ENCODE measurements at regions not wholly inside any gene's neighbourhood (a gene's known extent, or its start where the extent isn't known, plus 50 kb on each side); places are given as distances from the start of the nearest gene placed in this dataset.

DNA sequence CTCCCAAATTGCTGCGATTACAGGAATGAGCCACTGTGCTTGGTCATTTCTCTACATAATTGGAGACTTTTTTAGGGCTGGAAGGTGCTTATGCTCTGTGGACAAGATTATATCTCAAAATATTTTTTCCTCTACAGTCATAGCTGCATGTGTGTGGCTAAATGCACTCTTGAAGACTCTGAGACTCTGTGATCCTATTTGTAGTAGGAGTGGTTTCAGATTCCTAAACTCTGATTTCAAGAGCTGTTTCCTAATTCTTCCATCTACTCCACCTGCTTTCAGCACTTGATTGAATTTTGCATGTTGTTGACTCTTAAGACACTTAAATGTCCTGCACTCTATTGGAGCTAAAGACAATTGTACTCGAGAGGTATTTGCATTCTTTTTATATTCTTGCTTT lies 78.0 kb downstream of the KLF5 start:
- no peak for DNase-seq
- intact Hi-C loops (cut with micrococcal nuclease) = no loop called here
- Mint-ChIP-seq H3K27me3 (peaks cover 3% of the 10 kb centered on the region), H3K4me1 (ENCODE audit: low read depth) (no peaks in the 10 kb centered on the region), H3K4me3 (no peak overlapping the region), H3K36me3 (ENCODE audit: low read depth) (no peaks in the 10 kb centered on the region), H3K27ac (no peak overlapping the region), H3K9me3 (peaks cover 3% of the 10 kb centered on the region)
- TF ChIP-seq, protein P1, sequence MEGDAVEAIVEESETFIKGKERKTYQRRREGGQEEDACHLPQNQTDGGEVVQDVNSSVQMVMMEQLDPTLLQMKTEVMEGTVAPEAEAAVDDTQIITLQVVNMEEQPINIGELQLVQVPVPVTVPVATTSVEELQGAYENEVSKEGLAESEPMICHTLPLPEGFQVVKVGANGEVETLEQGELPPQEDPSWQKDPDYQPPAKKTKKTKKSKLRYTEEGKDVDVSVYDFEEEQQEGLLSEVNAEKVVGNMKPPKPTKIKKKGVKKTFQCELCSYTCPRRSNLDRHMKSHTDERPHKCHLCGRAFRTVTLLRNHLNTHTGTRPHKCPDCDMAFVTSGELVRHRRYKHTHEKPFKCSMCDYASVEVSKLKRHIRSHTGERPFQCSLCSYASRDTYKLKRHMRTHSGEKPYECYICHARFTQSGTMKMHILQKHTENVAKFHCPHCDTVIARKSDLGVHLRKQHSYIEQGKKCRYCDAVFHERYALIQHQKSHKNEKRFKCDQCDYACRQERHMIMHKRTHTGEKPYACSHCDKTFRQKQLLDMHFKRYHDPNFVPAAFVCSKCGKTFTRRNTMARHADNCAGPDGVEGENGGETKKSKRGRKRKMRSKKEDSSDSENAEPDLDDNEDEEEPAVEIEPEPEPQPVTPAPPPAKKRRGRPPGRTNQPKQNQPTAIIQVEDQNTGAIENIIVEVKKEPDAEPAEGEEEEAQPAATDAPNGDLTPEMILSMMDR (IDR thresholded peaks at IDR 0.05) = no peak
- ChIA-PET POLR2A (no interaction called here), CTCF (no interaction called here)
- ATAC-seq = no peak

DNA sequence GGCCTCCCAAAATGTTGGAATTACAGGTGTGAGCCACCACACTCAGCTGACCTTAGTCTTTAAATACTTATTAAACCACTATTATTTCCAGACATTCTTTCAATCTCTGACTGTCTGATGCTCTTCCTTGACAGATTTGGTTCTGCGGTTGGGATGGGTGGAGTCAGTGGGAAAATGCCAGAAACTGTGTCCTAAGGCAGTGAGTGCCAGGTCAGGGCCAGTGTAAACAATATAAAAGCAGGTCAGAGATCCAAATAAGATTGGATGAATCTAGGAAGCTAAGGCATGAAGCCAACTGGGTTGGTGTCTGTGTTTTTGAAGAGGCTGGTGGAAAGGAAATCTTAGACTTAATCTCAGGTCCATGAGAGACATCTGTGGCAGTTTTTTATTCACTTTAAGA lies 74.7 kb downstream of the KLF5 start:
- TF ChIP-seq, protein P1 (IDR thresholded peaks at IDR 0.05) = no peak
- peaks cover 3% of the 10 kb centered on the region for H3K27me3 Mint-ChIP-seq
- POLR2A ChIA-PET = no interaction called here
- no peak overlapping the region for H3K27ac Mint-ChIP-seq
- H3K9me3 Mint-ChIP-seq = peaks cover 3% of the 10 kb centered on the region
- no peak overlapping the region for H3K4me3 Mint-ChIP-seq
- H3K4me1 Mint-ChIP-seq (ENCODE audit: low read depth) = no peaks in the 10 kb centered on the region
- CTCF ChIA-PET = no interaction called here
- no peaks in the 10 kb centered on the region for H3K36me3 Mint-ChIP-seq (ENCODE audit: low read depth)
- no peak for DNase-seq
- intact Hi-C loops (cut with micrococcal nuclease) = no loop called here
- ATAC-seq = no peak

DNA sequence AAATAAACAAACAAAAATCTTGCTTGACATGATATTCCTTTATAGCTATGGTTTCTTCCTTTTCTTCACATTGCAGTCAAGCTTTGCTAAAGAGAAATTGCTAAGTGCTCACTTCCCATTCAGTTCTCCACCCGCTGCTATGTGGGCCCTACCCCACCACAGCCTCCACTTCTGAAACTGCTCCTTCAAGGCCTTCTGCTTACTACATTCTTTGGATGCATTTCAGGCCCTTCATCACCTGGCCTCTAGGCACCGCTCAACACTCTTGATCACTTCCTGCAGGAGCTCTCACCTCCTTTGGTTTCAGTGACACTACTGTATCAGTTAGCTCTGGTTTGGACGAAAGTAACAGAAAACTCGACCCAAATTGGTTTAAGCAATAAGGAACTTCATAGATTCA lies 72.4 kb downstream of the KLF5 start:
- peaks cover 4% of the 10 kb centered on the region for H3K27me3 Mint-ChIP-seq
- DNase-seq = no peak
- TF ChIP-seq, protein P1 (IDR thresholded peaks at IDR 0.05) = no peak
- no peak overlapping the region for H3K4me3 Mint-ChIP-seq
- H3K4me1 Mint-ChIP-seq (ENCODE audit: low read depth) = no peaks in the 10 kb centered on the region
- H3K27ac Mint-ChIP-seq = no peak overlapping the region
- H3K9me3 Mint-ChIP-seq = peaks cover 3% of the 10 kb centered on the region
- no peaks in the 10 kb centered on the region for H3K36me3 Mint-ChIP-seq (ENCODE audit: low read depth)
- intact Hi-C loops (cut with micrococcal nuclease) = no loop called here
- ChIA-PET CTCF (interaction anchor here (0.6 to 0.9 kb wide), 2 partner anchors 72 to 84 kb away, joined by 3 read pairs; partner anchors contain the start of gene KLF5), POLR2A (no interaction called here)
- ATAC-seq = no peak

DNA sequence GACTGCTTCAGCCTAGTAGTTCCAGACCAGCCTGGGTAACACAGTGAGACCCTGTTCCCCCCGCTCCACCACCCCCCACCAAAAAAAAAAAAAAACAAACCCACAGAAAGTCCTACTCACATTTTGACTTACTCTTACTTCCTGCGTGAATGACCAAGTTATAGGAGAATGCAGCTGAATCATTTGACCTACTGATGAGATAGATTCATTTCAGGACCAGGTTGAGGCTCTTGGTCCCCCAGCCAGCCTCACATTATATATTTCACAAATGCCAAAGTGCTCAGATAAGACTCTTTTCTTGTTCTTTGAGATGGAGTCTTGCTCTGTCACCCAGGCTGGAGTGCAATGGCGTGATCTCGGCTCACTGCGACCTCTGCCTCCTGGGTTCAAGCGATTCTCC lies 70.2 kb downstream of the KLF5 start:
- Mint-ChIP-seq H3K27me3 (peaks cover 5% of the 10 kb centered on the region), H3K4me3 (no peak overlapping the region), H3K9me3 (no peaks in the 10 kb centered on the region), H3K27ac (no peak overlapping the region), H3K4me1 (ENCODE audit: low read depth) (no peaks in the 10 kb centered on the region), H3K36me3 (ENCODE audit: low read depth) (no peaks in the 10 kb centered on the region)
- DNase-seq (no peak), ATAC-seq (no peak)
- ChIA-PET CTCF (no interaction called here), POLR2A (no interaction called here)
- TF ChIP-seq, protein P1 (IDR thresholded peaks at IDR 0.05) = no peak
- intact Hi-C loops (cut with micrococcal nuclease) = no loop called here
